SK-N-SH treated with all-trans-retinoic acid at 6 μM for 48 hours (cell line): ENCODE measurements at regions not wholly inside any gene's neighbourhood (a gene's known extent, or its start where the extent isn't known, plus 50 kb on each side); places are given as distances from the start of the nearest gene placed in this dataset.
"Not testable (repeated sequence)": the region's sequence is repeated elsewhere in the genome, so short reads cannot be mapped to it uniquely, and the experiment has no call there.

Source experiments
- ATAC-seq: fragments of 200-7000 bp; cut with Tn5 transposase; 3 replicates; pipeline ENCODE4 v1.9.1; 2020; ENCODE audit warnings: mild to moderate bottlenecking, moderate library complexity
- ARNTL ChIP-seq: fragments of 450-650 bp; formaldehyde crosslinking; IDR thresholded peaks from 2 replicates; pipeline ENCODE4 v1.5.0; 2020; ENCODE audit warnings: low read depth, mild to moderate bottlenecking, moderate library complexity, borderline replicate concordance
- BACH2 ChIP-seq: fragments of 250-450 bp; sonication (Bioruptor Pico); IDR thresholded peaks from 2 replicates; pipeline ENCODE4 v1.9.0; 2021; ENCODE audit warnings: mild to moderate bottlenecking, borderline replicate concordance
- CREB5 ChIP-seq: fragments of 250-450 bp; sonication (Bioruptor Pico); IDR thresholded peaks from 2 replicates; pipeline ENCODE4 v1.5.1; 2020; ENCODE audit warnings: low read depth, mild to moderate bottlenecking, moderate library complexity
- CSDC2 ChIP-seq: fragments of 250-450 bp; sonication (Bioruptor Pico); IDR thresholded peaks from 2 replicates; pipeline ENCODE4 v1.5.0; 2020; ENCODE audit warnings: mild to moderate bottlenecking, moderate library complexity
- CSRNP3 ChIP-seq: fragments of 250-450 bp; sonication (Bioruptor Pico); IDR thresholded peaks from 2 replicates; pipeline ENCODE4 v1.5.1; 2021; ENCODE audit warnings: mild to moderate bottlenecking, moderate library complexity
- ESRRG ChIP-seq: fragments of 250-450 bp; sonication (Bioruptor Pico); IDR thresholded peaks from 2 replicates; pipeline ENCODE4 v1.6.1; 2021; ENCODE audit warnings: mild to moderate bottlenecking
- GLIS3 ChIP-seq: fragments of 250-450 bp; sonication (Bioruptor Pico); IDR thresholded peaks from 2 replicates; pipeline ENCODE4 v1.5.0; 2020; ENCODE audit warnings: mild to moderate bottlenecking, moderate library complexity
- OSR1 ChIP-seq: fragments of 250-450 bp; sonication (Bioruptor Pico); IDR thresholded peaks from 2 replicates; pipeline ENCODE4 v1.8.0; 2022; ENCODE audit warnings: moderate library complexity, mild to moderate bottlenecking, inconsistent platforms
- PPARA ChIP-seq: fragments of 250-450 bp; sonication (Bioruptor Pico); IDR thresholded peaks from 2 replicates; pipeline ENCODE4 v1.5.0; 2020; ENCODE audit warnings: mild to moderate bottlenecking, borderline replicate concordance
- RARB ChIP-seq: fragments of 250-450 bp; sonication (Bioruptor Pico); IDR thresholded peaks from 2 replicates; pipeline ENCODE4 v1.8.0; 2021; ENCODE audit warnings: mild to moderate bottlenecking, moderate library complexity
- SNAI2 ChIP-seq: fragments of 250-450 bp; sonication (Bioruptor Pico); IDR thresholded peaks from 2 replicates; pipeline ENCODE4 v1.5.0; 2020; ENCODE audit warnings: mild to moderate bottlenecking, moderate library complexity
- TCF4 ChIP-seq: fragments of 250-450 bp; sonication (Bioruptor Pico); IDR thresholded peaks from 2 replicates; pipeline ENCODE4 v1.8.0; 2021; ENCODE audit warnings: mild to moderate bottlenecking, moderate library complexity, borderline replicate concordance
- TSHZ2 ChIP-seq: fragments of 250-450 bp; sonication (Bioruptor Pico); IDR thresholded peaks from 2 replicates; pipeline ENCODE4 v1.5.0; 2020; ENCODE audit warnings: mild to moderate bottlenecking, moderate library complexity
- ZC3H10 ChIP-seq: fragments of 250-450 bp; sonication (Bioruptor Pico); IDR thresholded peaks from 2 replicates; pipeline ENCODE4 v1.5.1; 2021; ENCODE audit warnings: mild to moderate bottlenecking, moderate library complexity
- ZFP3 ChIP-seq: fragments of 250-450 bp; sonication (Bioruptor Pico); IDR thresholded peaks from 2 replicates; pipeline ENCODE4 v1.5.0; 2020; ENCODE audit warnings: mild to moderate bottlenecking, moderate library complexity
- ZFP30 ChIP-seq: fragments of 450-650 bp; formaldehyde crosslinking; IDR thresholded peaks from 2 replicates; pipeline ENCODE4 v1.5.0; 2022; ENCODE audit warnings: mild to moderate bottlenecking, moderate library complexity
- ZNF565 ChIP-seq: fragments of 450-650 bp; formaldehyde crosslinking; conservative IDR thresholded peaks from 2 replicates; pipeline ENCODE4 v1.5.0; 2020; ENCODE audit warnings: low read depth, mild to moderate bottlenecking, moderate library complexity
- ZNF70 ChIP-seq: fragments of 450-650 bp; formaldehyde crosslinking; IDR thresholded peaks from 2 replicates; pipeline ENCODE4 v1.5.0; 2020; ENCODE audit warnings: mild to moderate bottlenecking, moderate library complexity
- ZNF8 ChIP-seq: fragments of 450-650 bp; formaldehyde crosslinking; IDR thresholded peaks from 2 replicates; pipeline ENCODE4 v1.5.0; 2020; ENCODE audit warnings: mild to moderate bottlenecking, moderate library complexity
- TF ChIP-seq, protein P1 (sequence below): fragments of 250-450 bp; sonication (Bioruptor Pico); IDR thresholded peaks from 2 replicates; pipeline ENCODE4 v1.8.0; 2020; ENCODE audit warnings: mild to moderate bottlenecking, moderate library complexity, borderline replicate concordance
- TF ChIP-seq, protein P2 (sequence below): fragments of 250-450 bp; sonication (Bioruptor Pico); IDR thresholded peaks from 2 replicates; pipeline ENCODE4 v1.8.0; 2021; ENCODE audit warnings: low read depth, mild to moderate bottlenecking, moderate library complexity, borderline replicate concordance

- TF ChIP-seq GLIS3 (CRISPR knock-in tag) (no peak), TSHZ2 (CRISPR knock-in tag) (no peak), ZNF8 (no peak), ESRRG (CRISPR knock-in tag) (no peak), ZC3H10 (no peak), ZNF565 (CRISPR knock-in tag) (no peak), CSRNP3 (CRISPR knock-in tag) (no peak), TCF4 (no peak), BACH2 (CRISPR knock-in tag) (no peak), CREB5 (CRISPR knock-in tag) (no peak), PPARA (CRISPR knock-in tag) (no peak), SNAI2 (CRISPR knock-in tag) (no peak), OSR1 (CRISPR knock-in tag) (no peak), ZFP30 (CRISPR knock-in tag) (no peak), RARB (CRISPR knock-in tag) (no peak), CSDC2 (no peak), ARNTL (no peak)
- TF ChIP-seq, protein P1, sequence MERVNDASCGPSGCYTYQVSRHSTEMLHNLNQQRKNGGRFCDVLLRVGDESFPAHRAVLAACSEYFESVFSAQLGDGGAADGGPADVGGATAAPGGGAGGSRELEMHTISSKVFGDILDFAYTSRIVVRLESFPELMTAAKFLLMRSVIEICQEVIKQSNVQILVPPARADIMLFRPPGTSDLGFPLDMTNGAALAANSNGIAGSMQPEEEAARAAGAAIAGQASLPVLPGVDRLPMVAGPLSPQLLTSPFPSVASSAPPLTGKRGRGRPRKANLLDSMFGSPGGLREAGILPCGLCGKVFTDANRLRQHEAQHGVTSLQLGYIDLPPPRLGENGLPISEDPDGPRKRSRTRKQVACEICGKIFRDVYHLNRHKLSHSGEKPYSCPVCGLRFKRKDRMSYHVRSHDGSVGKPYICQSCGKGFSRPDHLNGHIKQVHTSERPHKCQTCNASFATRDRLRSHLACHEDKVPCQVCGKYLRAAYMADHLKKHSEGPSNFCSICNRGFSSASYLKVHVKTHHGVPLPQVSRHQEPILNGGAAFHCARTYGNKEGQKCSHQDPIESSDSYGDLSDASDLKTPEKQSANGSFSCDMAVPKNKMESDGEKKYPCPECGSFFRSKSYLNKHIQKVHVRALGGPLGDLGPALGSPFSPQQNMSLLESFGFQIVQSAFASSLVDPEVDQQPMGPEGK (CRISPR knock-in tag): no peak
- TF ChIP-seq, all 23 proteins: peak for 0
- ATAC-seq: no peak
These were observed 1262.7 kb upstream of the PABPC4L start for GRCh38 chr4:135464311-135464710.

GRCh38 chr4:135447598-135447997 is 1246.0 kb upstream of the PABPC4L start:
- ATAC-seq: not testable (repeated sequence)

GRCh38 chr4:135434936-135435335 is 1233.3 kb upstream of the PABPC4L start:
- TF ChIP-seq ZFP30 (CRISPR knock-in tag) (no peak), CSDC2 (no peak), GLIS3 (CRISPR knock-in tag) (no peak), CSRNP3 (CRISPR knock-in tag) (no peak), ZFP3 (CRISPR knock-in tag) (no peak), ZNF70 (no peak), RARB (CRISPR knock-in tag) (no peak), SNAI2 (CRISPR knock-in tag) (no peak), OSR1 (CRISPR knock-in tag) (no peak), ZNF565 (CRISPR knock-in tag) (no peak), ARNTL (no peak), ZC3H10 (no peak)
- TF ChIP-seq, protein P2, sequence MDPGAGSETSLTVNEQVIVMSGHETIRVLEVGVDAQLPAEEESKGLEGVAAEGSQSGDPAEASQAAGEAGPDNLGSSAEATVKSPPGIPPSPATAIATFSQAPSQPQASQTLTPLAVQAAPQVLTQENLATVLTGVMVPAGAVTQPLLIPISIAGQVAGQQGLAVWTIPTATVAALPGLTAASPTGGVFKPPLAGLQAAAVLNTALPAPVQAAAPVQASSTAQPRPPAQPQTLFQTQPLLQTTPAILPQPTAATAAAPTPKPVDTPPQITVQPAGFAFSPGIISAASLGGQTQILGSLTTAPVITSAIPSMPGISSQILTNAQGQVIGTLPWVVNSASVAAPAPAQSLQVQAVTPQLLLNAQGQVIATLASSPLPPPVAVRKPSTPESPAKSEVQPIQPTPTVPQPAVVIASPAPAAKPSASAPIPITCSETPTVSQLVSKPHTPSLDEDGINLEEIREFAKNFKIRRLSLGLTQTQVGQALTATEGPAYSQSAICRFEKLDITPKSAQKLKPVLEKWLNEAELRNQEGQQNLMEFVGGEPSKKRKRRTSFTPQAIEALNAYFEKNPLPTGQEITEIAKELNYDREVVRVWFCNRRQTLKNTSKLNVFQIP (CRISPR knock-in tag): no peak
- TF ChIP-seq, all 23 proteins: peak for 0
- ATAC-seq: no peak
